ACHN (cell line): ENCODE measurements at regions not wholly inside any gene's neighbourhood (a gene's known extent, or its start where the extent isn't known, plus 50 kb on each side); places are given as distances from the start of the nearest gene placed in this dataset.
"Not testable (repeated sequence)": the region's sequence is repeated elsewhere in the genome, so short reads cannot be mapped to it uniquely, and the experiment has no call there.

Experiments
- DNase-seq: peaks from one replicate; pipeline ENCODE4 v3.0.0-alpha.2; 2015
- in situ Hi-C: cut with HindIII; loops from 2 replicates; pipeline ENCODE4 v1.10.0; 2017; ENCODE audit warnings: low sequenced_read_pairs, low pct_ligation_motif_present, low pct_unique_long_range_greater_than_20kb

DNA sequence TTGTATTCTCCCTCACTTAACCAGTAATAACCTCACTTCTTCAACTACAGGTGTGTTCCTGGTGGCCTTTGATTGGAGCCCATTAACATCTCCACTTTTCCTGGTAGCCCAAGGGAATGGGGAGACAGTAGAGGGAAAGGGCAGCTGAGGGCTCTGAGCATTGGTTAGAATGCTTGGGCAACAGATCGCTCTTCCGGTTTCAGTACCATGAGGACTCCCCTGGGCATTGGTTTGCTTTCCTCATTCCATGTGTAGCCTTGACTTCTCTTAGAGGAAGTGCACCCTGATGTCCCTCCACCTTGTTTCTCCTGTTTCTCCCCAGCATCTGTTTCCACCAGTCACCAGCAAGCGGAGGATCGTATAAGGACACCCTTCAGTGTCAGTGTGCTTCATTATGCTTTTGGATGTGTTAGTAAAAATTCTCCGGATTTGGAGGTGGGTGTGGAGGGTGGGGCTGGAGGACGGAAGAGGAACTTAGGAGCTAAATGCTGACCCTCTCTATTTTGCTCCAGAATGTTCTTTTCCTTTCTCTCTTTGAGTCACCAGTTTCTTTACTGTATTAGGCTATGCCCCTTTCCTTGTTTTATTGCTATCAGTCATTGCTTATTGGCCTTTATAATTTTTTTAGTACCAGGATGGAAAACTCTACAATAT is 50.6 kb upstream of the ZNG1B start:
- in situ Hi-C loops, DNase-seq: not testable (repeated sequence)

DNA sequence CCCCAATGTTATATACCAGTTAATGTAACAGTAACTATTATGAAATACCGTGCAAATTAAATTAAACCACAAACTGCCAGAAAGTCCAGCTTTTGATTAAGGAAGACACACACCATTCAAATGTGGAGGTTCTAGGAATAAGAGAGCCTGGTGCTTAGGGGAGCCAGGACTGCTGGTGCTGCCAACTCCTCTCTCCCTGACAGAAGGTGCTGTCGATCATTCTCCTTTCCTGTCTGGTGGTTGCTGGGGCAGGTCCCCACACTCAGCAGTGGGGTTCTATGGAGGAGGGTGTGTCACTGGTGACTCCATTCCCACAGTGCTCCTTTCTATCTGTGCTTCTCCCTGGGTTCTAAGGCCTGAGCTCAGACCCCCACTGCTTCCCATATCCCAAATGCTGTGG is 57.9 kb upstream of the ZNG1B start:
- in situ Hi-C loops, DNase-seq: not testable (repeated sequence)

DNA sequence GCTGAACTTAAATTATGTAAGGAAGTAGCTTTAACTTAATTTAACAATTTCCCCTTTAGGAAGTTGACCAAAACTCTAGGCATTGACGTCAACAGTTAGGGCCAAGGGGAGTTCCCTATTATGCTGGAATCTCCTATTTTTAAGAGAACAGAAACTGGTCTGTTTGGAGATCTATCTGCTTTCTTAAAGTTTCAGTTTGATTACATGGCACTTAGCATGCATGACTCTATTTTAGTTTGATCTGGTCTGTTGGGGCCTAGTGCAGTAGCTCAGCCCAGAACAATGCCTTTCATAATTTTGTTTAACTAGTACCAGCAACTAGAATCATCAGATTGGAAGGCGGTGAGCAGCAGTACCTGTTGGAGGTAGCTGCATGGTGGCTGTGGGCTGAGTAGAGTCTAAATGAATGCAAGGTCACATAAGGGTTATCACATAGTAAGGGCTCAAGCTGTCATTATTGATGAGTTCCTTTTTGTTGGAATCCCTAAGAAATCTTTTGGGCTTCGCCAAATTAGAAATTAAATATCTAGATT is 60.5 kb upstream of the ZNG1B start:
- DNase-seq, result no peak
- in situ Hi-C loops, result no loop called here

DNA sequence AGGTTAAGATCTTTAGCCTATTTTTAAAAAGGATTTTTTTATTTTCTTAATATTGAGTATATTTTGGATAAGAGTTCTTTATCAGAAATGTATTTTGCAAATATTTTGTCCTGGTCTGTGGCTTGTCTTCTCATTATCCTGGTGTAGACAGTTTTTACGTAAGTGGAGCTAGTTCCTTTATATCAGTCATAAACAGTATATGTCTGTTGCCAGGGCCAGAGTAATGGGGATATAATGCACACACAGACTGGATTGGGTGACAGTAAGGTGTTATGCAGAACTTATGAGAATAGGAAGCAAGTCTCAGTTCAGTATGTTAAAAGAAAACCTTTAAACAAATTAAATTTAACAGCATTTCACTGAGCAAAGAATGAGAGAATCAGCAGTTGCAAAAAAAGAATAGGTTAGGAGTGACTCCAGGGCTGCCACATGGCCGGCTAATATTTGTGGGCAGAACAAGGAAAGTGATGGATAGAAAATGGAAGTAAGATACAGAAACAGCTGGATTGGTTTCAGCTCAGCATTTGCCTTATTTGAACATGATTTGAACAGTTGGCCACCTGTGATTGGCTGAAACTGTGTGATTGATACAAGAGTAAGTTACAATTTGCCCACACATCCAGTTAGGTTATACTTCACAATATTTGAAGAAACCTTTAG is 61.1 kb upstream of the ZNG1B start:
- DNase-seq, result no peak
- in situ Hi-C loops, result no loop called here

DNA sequence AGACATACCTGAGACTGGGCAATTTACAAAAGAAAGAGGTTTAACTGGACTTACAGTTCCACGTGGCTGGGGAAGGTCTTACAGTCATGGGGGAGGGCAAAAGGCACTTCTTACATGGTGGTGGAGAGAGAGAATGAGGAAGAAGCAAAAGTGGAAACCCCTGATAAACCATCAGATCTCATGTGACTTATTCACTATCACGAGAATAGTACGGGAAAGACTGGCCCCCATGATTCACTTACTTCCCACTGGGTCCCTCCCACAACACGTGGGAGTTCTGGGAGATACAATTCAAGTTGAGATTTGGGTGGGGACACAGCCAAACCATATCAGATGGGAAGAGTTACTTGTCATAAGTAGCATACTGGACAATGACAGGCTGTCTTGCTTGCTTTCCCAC is 62.6 kb upstream of the ZNG1B start:
- not testable (repeated sequence) for DNase-seq
- in situ Hi-C loops, result loop anchor here (25.0 kb wide), 1 partner anchor 238 kb away; the partner anchor contains the start of gene IL1RN

GRCh38 chr2:113372258-113372834 is 65.1 kb upstream of the ZNG1B start:
- in situ Hi-C loops, result loop anchor here (25.0 kb wide), 1 partner anchor 235 kb away; the partner anchor contains the start of gene IL1RN
- DNase-seq, result not testable (repeated sequence)

DNA sequence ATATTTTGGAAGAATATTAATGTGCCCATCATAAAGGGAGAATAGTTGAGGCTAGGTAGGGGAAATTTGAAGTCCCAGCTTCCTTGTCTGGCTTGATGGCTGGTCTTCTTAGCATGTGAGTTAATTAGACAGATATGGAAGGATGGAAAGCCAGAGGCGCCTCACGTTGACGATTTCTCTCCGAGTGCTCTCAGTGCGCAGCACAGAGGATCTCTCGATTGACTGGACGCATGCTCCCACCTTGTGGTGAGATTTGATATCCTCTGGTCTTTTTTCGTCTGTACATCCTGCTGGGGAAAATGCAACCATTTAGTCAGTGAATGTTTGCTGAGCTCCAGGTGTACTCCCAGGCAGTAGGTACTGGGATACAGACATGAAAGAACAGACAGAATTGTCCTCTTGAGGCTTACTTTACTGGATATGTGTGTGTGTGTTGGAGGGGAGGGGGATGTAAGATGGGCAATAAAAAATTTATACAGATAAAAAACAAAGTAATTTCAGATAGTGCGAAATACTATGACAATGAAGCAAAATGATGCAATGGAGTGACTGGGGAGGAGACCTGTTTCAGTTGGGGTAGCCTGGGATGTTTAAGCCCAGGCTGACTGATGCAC is 66.9 kb upstream of the ZNG1B start:
- in situ Hi-C loops, result loop anchor here (25.0 kb wide), 1 partner anchor 233 kb away; the partner anchor contains the start of gene IL1RN

DNA sequence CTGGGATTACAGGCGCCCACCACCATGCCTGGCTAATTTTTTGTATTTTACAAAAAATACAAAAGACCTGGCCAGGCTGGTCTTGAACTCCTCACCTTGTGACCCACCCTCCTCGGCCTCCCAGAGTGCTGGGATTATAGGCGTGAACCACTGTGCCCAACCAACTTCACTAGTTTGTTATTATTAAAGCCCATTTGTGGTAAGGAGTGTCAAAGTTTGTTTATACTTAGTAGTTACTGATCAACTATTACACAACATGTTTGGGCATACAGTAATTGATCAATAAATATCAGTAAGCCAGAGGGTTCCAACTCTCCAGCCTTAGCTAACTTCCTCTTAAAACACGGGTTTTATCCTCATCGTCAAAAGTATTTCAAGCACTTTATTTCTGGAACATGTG is 67.5 kb upstream of the ZNG1B start:
- in situ Hi-C loops, result loop anchor here (25.0 kb wide), 1 partner anchor 233 kb away; the partner anchor contains the start of gene IL1RN
- DNase-seq, result peak; percentile 31

More for the DNA sequence above, 66.9 kb upstream of the ZNG1B start:
- peak; percentile 86 for DNase-seq

- DNase-seq, result not testable (repeated sequence)
- in situ Hi-C loops, result loop anchor here (25.0 kb wide), 1 partner anchor 231 kb away; the partner anchor contains the start of gene IL1RN
These were observed 68.9 kb upstream of the ZNG1B start for GRCh38 chr2:113368581-113368980.

DNA sequence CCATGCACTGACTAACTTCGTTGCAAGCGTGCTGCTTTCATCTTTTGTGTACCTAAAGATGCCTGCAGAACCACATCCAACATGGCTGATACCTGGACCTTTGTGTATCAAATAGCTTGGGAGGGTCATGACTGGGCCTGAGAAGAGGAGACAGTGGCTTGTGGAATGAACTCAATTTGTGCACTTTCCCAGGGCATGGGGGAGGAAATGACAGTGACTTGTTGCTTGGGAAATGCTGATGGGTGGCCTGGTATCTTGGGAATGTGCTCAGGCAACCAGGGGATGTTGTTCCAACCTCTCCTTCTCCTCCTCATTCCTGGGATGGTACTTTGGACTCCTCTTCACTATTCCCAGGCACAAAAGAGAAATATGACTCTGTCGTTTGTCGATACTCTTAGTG is 70.7 kb upstream of the ZNG1B start:
- not testable (repeated sequence) for DNase-seq
- in situ Hi-C loops, result loop anchor here (25.0 kb wide), 1 partner anchor 230 kb away; the partner anchor contains the start of gene IL1RN

DNA sequence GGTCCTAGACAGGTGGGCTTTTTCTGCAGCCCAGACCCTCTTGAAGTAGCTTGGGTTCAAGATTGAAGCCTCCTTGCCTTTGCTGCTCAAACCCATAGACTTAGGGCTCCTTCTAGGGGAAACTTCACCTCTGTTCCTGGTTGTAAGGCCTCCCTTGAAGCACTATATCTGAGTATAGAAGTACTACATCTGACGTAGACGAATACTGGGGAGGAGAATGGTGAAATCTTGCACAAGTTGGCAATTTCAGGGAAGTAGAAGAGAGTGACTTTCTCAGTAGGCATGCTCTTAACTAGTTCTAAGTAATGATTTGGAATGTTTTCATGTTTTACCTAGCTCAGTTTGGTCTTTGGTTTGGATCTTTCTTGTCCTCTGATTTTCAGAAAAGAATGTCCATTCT is 71.7 kb upstream of the ZNG1B start:
- in situ Hi-C loops, result loop anchor here (25.0 kb wide), 1 partner anchor 228 kb away; the partner anchor contains the start of gene IL1RN

DNA sequence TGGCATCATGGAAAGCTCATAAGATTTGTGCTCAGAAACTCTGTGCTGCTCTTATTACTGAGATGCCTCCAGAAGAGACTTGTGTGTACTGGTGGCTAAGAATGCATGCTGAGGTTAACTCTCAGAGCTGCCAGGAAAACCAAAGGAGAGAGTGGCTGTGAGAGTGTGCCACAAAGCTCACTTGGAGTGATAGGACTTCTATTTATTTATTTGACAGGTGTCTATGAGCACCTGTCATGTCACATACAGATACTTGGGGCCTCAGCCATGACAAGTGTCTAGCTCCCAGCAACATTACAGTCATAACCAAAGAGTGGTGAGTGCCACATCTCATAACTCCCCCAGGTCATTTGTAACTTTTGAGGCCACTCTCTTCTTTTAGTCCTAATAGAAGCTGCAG is 72.2 kb upstream of the ZNG1B start:
- DNase-seq, result not testable (repeated sequence)
- in situ Hi-C loops, result loop anchor here (25.0 kb wide), 1 partner anchor 228 kb away; the partner anchor contains the start of gene IL1RN

More for the DNA sequence above, 71.7 kb upstream of the ZNG1B start:
- not testable (repeated sequence) for DNase-seq

DNA sequence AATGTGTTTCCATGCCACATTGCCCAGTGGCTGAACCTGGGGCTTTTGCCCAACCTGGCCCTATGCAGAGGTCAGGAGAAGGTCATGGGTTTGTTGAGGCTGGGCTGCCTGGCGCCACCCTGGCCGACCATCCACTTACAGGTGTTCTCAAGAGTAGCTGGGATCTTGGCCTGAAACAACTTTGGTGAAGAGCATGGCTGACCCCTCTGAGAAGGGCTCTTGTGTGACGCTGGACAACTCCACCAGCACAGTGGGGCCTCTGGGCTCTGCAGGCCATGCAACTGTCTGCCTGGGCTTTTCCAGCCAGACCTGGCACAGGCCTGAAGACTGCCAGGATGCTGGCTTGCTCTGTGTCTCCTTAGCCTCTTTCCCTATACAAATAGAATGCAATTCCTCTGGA is 76.4 kb upstream of the ZNG1B start:
- DNase-seq, result no peak
- in situ Hi-C loops, result loop anchor here (25.0 kb wide), 1 partner anchor 224 kb away; the partner anchor contains the start of gene IL1RN

- in situ Hi-C loops, result loop anchor here (25.0 kb wide), 1 partner anchor 220 kb away; the partner anchor contains the start of gene IL1RN
- DNase-seq, result no peak
These were observed 78.3 kb upstream of the PAX8 start for GRCh38 chr2:113357071-113357470.

- in situ Hi-C loops, result loop anchor here (25.0 kb wide), 1 partner anchor 219 kb away; the partner anchor contains the start of gene IL1RN
- DNase-seq, result not testable (repeated sequence)
These were observed 77.6 kb upstream of the PAX8 start for GRCh38 chr2:113356284-113356683.

DNA sequence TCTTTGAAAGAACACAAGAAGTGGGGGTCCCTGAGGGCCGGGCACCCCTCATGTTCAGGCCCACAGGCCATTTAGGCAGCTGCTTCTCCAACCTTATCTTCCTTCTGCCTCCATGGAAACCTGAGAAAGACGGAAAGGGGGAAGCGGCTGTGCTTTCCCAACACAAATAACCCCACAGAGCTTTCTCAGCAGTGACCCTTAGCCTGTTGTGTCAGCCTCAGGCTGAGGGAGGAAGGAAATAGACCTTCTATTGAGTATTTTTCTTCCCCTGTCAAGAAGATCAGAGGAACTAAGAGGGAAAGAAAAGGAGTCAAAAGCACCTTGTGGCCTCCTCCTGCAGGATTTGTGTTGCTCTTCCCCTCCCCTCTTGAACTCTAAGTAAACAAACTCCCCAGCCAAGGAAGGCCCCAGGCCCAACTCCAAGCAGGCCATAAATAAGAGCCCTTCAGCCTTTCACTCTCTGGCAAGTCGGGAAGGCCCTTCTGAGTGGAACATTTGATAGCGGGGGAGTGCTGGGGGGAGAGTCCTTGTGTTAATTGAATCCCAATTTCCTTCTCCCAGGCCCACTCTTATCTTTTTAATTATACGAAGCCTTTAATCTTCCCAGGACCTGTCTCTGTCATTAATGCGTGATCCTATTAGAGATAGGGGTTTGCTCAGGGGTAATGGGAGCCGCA is 76.8 kb upstream of the PAX8 start:
- not testable (repeated sequence) for DNase-seq
- in situ Hi-C loops, result loop anchor here (25.0 kb wide), 1 partner anchor 218 kb away; the partner anchor contains the start of gene IL1RN
